ENCODE measurements at regions not wholly inside any gene's neighbourhood (a gene's known extent, or its start where the extent isn't known, plus 50 kb on each side); places are given as distances from the start of the nearest gene placed in this dataset.
"Not testable (repeated sequence)": the region's sequence is repeated elsewhere in the genome, so short reads cannot be mapped to it uniquely, and the experiment has no call there.

DNA sequence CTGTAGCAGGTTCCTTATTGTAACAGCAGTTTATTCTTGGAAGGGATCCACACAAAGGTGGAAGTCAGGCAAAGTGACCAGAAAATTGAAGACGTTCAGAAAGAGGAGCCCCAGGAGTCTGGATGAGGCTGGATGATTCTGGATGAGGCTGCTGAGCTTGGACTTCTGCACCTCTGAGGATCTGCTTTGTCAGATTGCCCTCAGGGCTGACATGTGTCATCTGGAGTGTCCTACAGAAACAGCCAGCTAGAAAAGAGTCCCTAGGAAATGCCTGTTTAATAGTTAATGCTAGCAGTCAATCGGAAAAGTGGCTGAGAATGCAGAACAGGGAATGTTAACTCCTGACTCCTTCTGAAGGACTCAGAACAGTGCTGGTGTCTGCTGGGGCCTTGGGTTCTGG, 236.4 kb downstream of the LRRC70 start:
- TF ChIP-seq, protein P1, sequence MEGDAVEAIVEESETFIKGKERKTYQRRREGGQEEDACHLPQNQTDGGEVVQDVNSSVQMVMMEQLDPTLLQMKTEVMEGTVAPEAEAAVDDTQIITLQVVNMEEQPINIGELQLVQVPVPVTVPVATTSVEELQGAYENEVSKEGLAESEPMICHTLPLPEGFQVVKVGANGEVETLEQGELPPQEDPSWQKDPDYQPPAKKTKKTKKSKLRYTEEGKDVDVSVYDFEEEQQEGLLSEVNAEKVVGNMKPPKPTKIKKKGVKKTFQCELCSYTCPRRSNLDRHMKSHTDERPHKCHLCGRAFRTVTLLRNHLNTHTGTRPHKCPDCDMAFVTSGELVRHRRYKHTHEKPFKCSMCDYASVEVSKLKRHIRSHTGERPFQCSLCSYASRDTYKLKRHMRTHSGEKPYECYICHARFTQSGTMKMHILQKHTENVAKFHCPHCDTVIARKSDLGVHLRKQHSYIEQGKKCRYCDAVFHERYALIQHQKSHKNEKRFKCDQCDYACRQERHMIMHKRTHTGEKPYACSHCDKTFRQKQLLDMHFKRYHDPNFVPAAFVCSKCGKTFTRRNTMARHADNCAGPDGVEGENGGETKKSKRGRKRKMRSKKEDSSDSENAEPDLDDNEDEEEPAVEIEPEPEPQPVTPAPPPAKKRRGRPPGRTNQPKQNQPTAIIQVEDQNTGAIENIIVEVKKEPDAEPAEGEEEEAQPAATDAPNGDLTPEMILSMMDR (IDR thresholded peaks at IDR 0.05; ENCODE audit: low read depth, low read length): no peak
- TF ChIP-seq EZH2phosphoT487 (IDR thresholded peaks at IDR 0.05; ENCODE audit: low read depth): no peak
- no peaks in the 10 kb centered on the region for H3K36me3 ChIP-seq (replicated peaks; ENCODE audit: low read depth, low read length)

GRCh38 chr5:62812621-62813255, 234.1 kb downstream of the LRRC70 start:
- no peaks in the 10 kb centered on the region for H4K20me1 ChIP-seq (ENCODE audit: insufficient read depth, low read length)
- H3K36me3 ChIP-seq (replicated peaks; ENCODE audit: low read depth, low read length): no peaks in the 10 kb centered on the region
- no peak overlapping the region for H3K4me3 ChIP-seq (ENCODE audit: low read length)
- no peaks in the 10 kb centered on the region for H3K4me1 ChIP-seq (ENCODE audit: low read length)
- no peak overlapping the region for H3K4me2 ChIP-seq (ENCODE audit: low read length)
- H3K79me2 ChIP-seq (ENCODE audit: low read length): no peaks in the 10 kb centered on the region
- no peaks in the 10 kb centered on the region for H3K9me3 ChIP-seq (ENCODE audit: insufficient read depth, low read length)
- no peak overlapping the region for H3K27ac ChIP-seq (ENCODE audit: low read length)
- H3K27me3 ChIP-seq (ENCODE audit: low read depth, low read length): no peaks in the 10 kb centered on the region
- H3K9ac ChIP-seq (ENCODE audit: low read length): no peak overlapping the region
- no peak for TF ChIP-seq EZH2phosphoT487 (IDR thresholded peaks at IDR 0.05; ENCODE audit: low read depth)
- TF ChIP-seq, protein P1 (IDR thresholded peaks at IDR 0.05; ENCODE audit: low read depth, low read length): no peak
- H2AFZ ChIP-seq (ENCODE audit: low read depth, low read length): no peak overlapping the region

More for the DNA sequence above, 236.4 kb downstream of the LRRC70 start:
- Histone ChIP-seq H3K4me1 (ENCODE audit: low read length) (no peaks in the 10 kb centered on the region), H3K9me3 (ENCODE audit: insufficient read depth, low read length) (no peaks in the 10 kb centered on the region), H4K20me1 (ENCODE audit: insufficient read depth, low read length) (no peaks in the 10 kb centered on the region), H3K27ac (ENCODE audit: low read length) (no peak overlapping the region), H3K79me2 (ENCODE audit: low read length) (no peaks in the 10 kb centered on the region), H3K9ac (ENCODE audit: low read length) (no peak overlapping the region), H3K4me2 (ENCODE audit: low read length) (no peak overlapping the region), H2AFZ (ENCODE audit: low read depth, low read length) (no peak overlapping the region), H3K4me3 (ENCODE audit: low read length) (no peak overlapping the region), H3K27me3 (ENCODE audit: low read depth, low read length) (no peaks in the 10 kb centered on the region)

- H3K36me3 ChIP-seq (replicated peaks; ENCODE audit: low read depth, low read length); H3K4me3 ChIP-seq (ENCODE audit: low read length); H3K27me3 ChIP-seq (ENCODE audit: low read depth, low read length); H3K9me3 ChIP-seq (ENCODE audit: insufficient read depth, low read length); H3K9ac ChIP-seq (ENCODE audit: low read length); H4K20me1 ChIP-seq (ENCODE audit: insufficient read depth, low read length); H3K79me2 ChIP-seq (ENCODE audit: low read length); H3K27ac ChIP-seq (ENCODE audit: low read length); H3K4me1 ChIP-seq (ENCODE audit: low read length); H2AFZ ChIP-seq (ENCODE audit: low read depth, low read length); H3K4me2 ChIP-seq (ENCODE audit: low read length): not testable (repeated sequence)
Measured at GRCh38 chr5:62804819-62805218, 226.2 kb downstream of the LRRC70 start.

DNA sequence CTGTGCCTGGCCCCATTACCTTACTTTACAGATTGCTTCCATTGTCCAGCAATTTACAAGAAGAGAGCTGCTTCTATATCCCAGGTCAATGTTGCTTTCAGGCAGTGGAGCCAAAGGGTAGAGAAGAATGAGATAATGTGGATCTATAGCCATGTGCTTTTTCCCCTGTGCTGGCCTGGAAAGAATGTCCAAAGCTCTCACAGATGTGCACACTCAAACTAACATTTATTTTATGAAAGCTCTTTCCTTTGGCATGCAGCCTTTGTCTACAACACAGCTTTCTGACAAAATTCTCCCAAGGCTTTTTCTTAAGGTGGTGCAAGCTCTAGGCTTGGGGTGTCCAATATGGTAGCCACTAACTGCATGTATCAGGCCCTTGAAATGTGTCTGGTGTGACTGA, 217.3 kb downstream of the LRRC70 start:
- H3K4me3 ChIP-seq (ENCODE audit: low read length): no peak overlapping the region
- no peaks in the 10 kb centered on the region for H3K27me3 ChIP-seq (ENCODE audit: low read depth, low read length)

More for the DNA sequence above, 217.3 kb downstream of the LRRC70 start:
- Histone ChIP-seq H3K4me2 (ENCODE audit: low read length) (no peak overlapping the region), H3K36me3 (replicated peaks; ENCODE audit: low read depth, low read length) (no peaks in the 10 kb centered on the region), H3K9me3 (ENCODE audit: insufficient read depth, low read length) (no peaks in the 10 kb centered on the region), H4K20me1 (ENCODE audit: insufficient read depth, low read length) (no peaks in the 10 kb centered on the region), H3K79me2 (ENCODE audit: low read length) (no peaks in the 10 kb centered on the region), H3K4me1 (ENCODE audit: low read length) (no peaks in the 10 kb centered on the region), H3K9ac (ENCODE audit: low read length) (no peak overlapping the region), H3K27ac (ENCODE audit: low read length) (no peak overlapping the region), H2AFZ (ENCODE audit: low read depth, low read length) (no peak overlapping the region)
- no peak for TF ChIP-seq EZH2phosphoT487 (IDR thresholded peaks at IDR 0.05; ENCODE audit: low read depth)
- TF ChIP-seq, protein P1 (IDR thresholded peaks at IDR 0.05; ENCODE audit: low read depth, low read length): no peak
